Sigmoid colon (tissue), 6 donors: ENCODE measurements at regions not wholly inside any gene's neighbourhood (a gene's known extent, or its start where the extent isn't known, plus 50 kb on each side); places are given as distances from the start of the nearest gene placed in this dataset.

ENCODE experiments used
- DNase-seq: peaks from one replicate; pipeline ENCODE4 v3.0.0-alpha.2; 2019
- H3K27ac ChIP-seq, 4 donors: fragments of 200-600 bp; sonication (generic); one replicate each; pipeline ENCODE4 v1.5.1; 2016 to 2019; ENCODE audit warnings: mild to moderate bottlenecking in 1 of 4
- H3K27me3 ChIP-seq, 3 donors: fragments of 200-600 bp; sonication (generic); one replicate each; pipeline ENCODE4 v1.5.1; 2019; ENCODE audit warnings: mild to moderate bottlenecking in 1 of 3
- H3K36me3 ChIP-seq, 4 donors: fragments of 200-600 bp; sonication (generic); one replicate each; pipeline ENCODE4 v1.5.1; 2016 to 2019
- H3K4me1 ChIP-seq, 4 donors: fragments of 200-600 bp; sonication (generic); one replicate each; pipeline ENCODE4 v1.5.1; 2017 to 2019
- H3K4me3 ChIP-seq, 4 donors: fragments of 200-600 bp; sonication (generic); one replicate each; pipeline ENCODE4 v1.5.1; 2017 to 2019; ENCODE audit warnings: mild to moderate bottlenecking in 2 of 4, moderate library complexity in 1 of 4
- H3K9me3 ChIP-seq, 4 donors: fragments of 200-600 bp in 3 of 4; sonication (generic) in 3 of 4; one replicate each; pipeline versions ENCODE4 v1.5.1 to v1.6.1; 2013 to 2019
- EP300 ChIP-seq, 4 donors: sonication (generic); formaldehyde crosslinking; IDR thresholded peaks; one replicate each; pipeline ENCODE4 v1.6.1; 2017; ENCODE audit warnings: antibody characterized with exemption in 4 of 4
- POLR2A ChIP-seq, 2 donors: fragments of 450-650 bp; IDR thresholded peaks; one replicate each; pipeline ENCODE4 v1.6.1; 2016; ENCODE audit warnings: antibody characterized with exemption in 2 of 2, mild to moderate bottlenecking in 2 of 2, moderate library complexity in 2 of 2
- POLR2AphosphoS5 ChIP-seq, 4 donors: sonication (generic); formaldehyde crosslinking; IDR thresholded peaks; one replicate each; pipeline ENCODE4 v1.6.1; 2017; ENCODE audit warnings: antibody characterized with exemption in 4 of 4
- WGBS, 2 donors: extraction: QIAGEN DNeasy Blood & Tissue Kit; methylation state at CpG; one replicate each; pipeline ENCODE4 v1.1.7; 2013; 5-methylcytosine and 5-hydroxymethylcytosine counted together
- intact Hi-C: fragments of 100-400 bp; cut with DNase I; formaldehyde crosslinking; loops from one replicate; pipeline ENCODE4 v1.15.1; 2023
- TF ChIP-seq, protein P1 (sequence below), 4 experiments: fragments of 450-650 bp in 3 of 4; fragments of 200-600 bp in 1 of 4; IDR thresholded peaks; one replicate each; pipeline ENCODE4 v1.5.1; 2016 to 2019; ENCODE audit warnings: antibody characterized with exemption in 4 of 4, mild to moderate bottlenecking in 3 of 4, moderate library complexity in 2 of 4
- donor health status: healthy with polysubstance abuse.
- donor health status: healthy.

DNA sequence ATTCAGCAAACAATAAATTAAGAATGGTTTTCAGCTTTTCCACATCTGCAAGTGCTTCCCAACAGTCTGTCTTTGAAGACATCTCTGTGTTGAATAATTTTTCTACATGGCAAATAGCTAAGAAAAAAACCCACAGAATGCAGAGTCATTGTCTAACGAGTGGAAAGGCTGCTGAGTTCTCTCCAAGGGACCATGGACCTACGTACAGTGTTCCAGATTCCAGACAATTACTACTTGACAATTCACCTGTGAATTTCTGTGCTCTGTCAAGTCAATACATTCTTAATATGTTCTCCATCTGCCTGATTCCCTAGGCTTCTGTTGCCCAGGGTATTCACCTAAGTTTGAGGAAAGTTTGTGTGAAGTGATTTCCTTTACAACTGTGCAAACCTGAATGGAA lies 83.8 kb upstream of the CA10 start:
- Histone ChIP-seq H3K4me1 (no peaks in the 10 kb centered on the region), H3K27me3 (no peaks in the 10 kb centered on the region), H3K9me3 (no peaks in the 10 kb centered on the region), H3K36me3 (no peaks in the 10 kb centered on the region), H3K4me3 (no peak overlapping the region), H3K27ac (no peak overlapping the region)
- TF ChIP-seq POLR2AphosphoS5 (IDR thresholded peaks at IDR 0.05): no peak
- no peak for TF ChIP-seq EP300 (IDR thresholded peaks at IDR 0.05)
- no peak for TF ChIP-seq POLR2A (IDR thresholded peaks at IDR 0.05)
- TF ChIP-seq, protein P1, sequence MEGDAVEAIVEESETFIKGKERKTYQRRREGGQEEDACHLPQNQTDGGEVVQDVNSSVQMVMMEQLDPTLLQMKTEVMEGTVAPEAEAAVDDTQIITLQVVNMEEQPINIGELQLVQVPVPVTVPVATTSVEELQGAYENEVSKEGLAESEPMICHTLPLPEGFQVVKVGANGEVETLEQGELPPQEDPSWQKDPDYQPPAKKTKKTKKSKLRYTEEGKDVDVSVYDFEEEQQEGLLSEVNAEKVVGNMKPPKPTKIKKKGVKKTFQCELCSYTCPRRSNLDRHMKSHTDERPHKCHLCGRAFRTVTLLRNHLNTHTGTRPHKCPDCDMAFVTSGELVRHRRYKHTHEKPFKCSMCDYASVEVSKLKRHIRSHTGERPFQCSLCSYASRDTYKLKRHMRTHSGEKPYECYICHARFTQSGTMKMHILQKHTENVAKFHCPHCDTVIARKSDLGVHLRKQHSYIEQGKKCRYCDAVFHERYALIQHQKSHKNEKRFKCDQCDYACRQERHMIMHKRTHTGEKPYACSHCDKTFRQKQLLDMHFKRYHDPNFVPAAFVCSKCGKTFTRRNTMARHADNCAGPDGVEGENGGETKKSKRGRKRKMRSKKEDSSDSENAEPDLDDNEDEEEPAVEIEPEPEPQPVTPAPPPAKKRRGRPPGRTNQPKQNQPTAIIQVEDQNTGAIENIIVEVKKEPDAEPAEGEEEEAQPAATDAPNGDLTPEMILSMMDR (IDR thresholded peaks at IDR 0.05): no peak
- DNase-seq: no peak
- intact Hi-C loops: no loop called here
- WGBS, 2 donors: 73% methylated on average over 2 of the region's 2 CpGs

DNA sequence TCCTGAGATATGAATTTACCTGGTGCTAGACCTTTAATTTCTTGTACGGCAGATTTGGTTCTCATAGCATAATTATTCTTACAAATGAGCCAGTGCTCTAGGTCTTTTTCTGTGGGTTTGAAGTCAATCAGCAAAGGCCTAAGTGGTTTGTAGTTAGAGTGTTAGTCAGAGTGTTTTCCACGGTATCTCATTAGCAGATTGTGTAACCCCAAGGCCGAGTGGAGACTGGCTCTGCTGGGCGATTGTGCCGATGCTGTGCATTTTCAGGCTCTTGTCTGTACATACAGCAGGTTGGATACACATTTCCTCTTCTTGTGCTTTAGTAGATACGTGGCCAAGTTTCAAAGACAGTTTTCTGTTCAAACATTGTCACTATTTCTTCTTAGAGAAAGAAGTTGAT lies 78.6 kb upstream of the CA10 start:
- DNase-seq: no peak
- no peaks in the 10 kb centered on the region for H3K27me3 ChIP-seq
- no peaks in the 10 kb centered on the region for H3K9me3 ChIP-seq
- intact Hi-C loops: no loop called here
- no peak overlapping the region for H3K27ac ChIP-seq
- no peak for TF ChIP-seq EP300 (IDR thresholded peaks at IDR 0.05)
- TF ChIP-seq, protein P1 (IDR thresholded peaks at IDR 0.05): no peak
- no peak for TF ChIP-seq POLR2AphosphoS5 (IDR thresholded peaks at IDR 0.05)
- TF ChIP-seq POLR2A (IDR thresholded peaks at IDR 0.05): no peak
- H3K36me3 ChIP-seq: no peaks in the 10 kb centered on the region
- H3K4me3 ChIP-seq: no peak overlapping the region
- H3K4me1 ChIP-seq: no peaks in the 10 kb centered on the region
- 62 to 72% methylated on average over 6 of the region's 6 CpGs for WGBS, 2 donors

DNA sequence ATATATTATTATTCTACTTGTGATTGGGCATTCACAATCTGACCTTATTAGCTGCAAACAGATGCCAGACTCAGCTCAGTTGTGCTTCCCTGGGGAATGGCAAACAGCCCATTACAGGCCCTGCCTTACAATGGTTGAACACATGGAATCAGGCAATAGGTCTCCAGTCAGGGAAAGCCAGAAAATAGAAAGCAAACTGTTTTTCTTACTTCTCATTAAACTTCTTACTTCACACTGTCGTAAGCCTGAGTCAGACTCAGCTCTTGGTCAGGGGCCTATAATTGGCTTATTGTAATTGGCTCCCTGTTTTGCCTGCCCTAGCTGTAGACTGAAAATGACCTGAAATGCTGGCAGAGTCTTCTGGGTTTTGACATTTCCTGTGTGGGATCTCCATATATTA lies 77.0 kb upstream of the CA10 start:
- Histone ChIP-seq H3K27me3 (no peaks in the 10 kb centered on the region), H3K4me3 (no peak overlapping the region), H3K27ac (no peak overlapping the region), H3K4me1 (no peaks in the 10 kb centered on the region), H3K36me3 (no peaks in the 10 kb centered on the region), H3K9me3 (no peaks in the 10 kb centered on the region)
- intact Hi-C loops: no loop called here
- WGBS, 2 donors: 83 to 85% methylated on average over 1 of the region's 1 CpG
- TF ChIP-seq POLR2A (IDR thresholded peaks at IDR 0.05) (no peak), POLR2AphosphoS5 (IDR thresholded peaks at IDR 0.05) (no peak)
- DNase-seq: no peak

DNA sequence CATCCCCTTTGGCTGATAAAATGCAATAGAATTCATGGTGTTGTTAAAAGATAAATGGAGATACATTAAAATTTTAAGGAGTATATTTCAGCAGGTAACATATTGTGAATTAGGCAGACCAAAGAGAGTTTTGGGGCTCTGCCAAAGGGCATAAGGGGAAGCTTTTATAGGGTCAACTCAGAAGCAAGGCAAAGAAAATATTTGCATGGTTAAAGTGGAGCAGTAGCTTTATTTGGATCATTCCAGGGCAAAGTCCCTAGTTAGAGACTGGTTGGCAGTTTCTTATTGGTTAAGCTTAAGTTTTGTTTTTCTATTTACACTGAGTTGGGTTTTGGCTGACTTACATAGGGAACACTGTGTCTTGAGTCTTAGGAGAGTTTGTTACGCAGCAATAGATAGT lies 75.1 kb upstream of the CA10 start:
- H3K9me3 ChIP-seq: no peaks in the 10 kb centered on the region
- TF ChIP-seq, protein P1 (IDR thresholded peaks at IDR 0.05): no peak
- TF ChIP-seq POLR2AphosphoS5 (IDR thresholded peaks at IDR 0.05): no peak
- TF ChIP-seq POLR2A (IDR thresholded peaks at IDR 0.05): no peak
- TF ChIP-seq EP300 (IDR thresholded peaks at IDR 0.05): no peak
- no peaks in the 10 kb centered on the region for H3K36me3 ChIP-seq
- 18 to 76% methylated on average over 1 of the region's 1 CpG for WGBS, 2 donors
- H3K27me3 ChIP-seq: no peaks in the 10 kb centered on the region
- no peak for DNase-seq
- H3K27ac ChIP-seq: no peak overlapping the region
- intact Hi-C loops: no loop called here
- H3K4me1 ChIP-seq: no peaks in the 10 kb centered on the region
- no peak overlapping the region for H3K4me3 ChIP-seq

DNA sequence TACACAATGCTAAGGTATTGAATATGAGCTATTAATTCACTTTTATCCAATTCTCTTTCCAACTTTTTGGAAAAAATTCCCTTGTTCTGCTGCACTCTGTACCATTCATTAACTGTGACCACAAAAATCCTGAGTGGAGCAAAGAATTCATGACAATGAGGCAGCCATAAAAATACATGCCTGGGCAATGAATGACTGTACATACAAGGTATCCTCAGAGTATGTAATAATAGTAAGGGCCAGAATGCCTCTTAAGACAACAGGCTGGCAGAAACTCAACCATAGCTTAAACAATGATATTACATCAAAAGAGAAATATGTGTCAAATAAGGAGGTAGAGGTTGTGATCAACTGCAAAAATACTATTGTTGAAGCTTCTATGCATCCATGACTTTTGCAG lies 74.7 kb upstream of the CA10 start:
- intact Hi-C loops: no loop called here

More for the DNA sequence above, 74.7 kb upstream of the CA10 start:
- Histone ChIP-seq H3K36me3 (no peaks in the 10 kb centered on the region), H3K9me3 (no peaks in the 10 kb centered on the region), H3K27me3 (no peaks in the 10 kb centered on the region), H3K27ac (no peak overlapping the region), H3K4me1 (no peaks in the 10 kb centered on the region), H3K4me3 (no peak overlapping the region)
- DNase-seq: no peak
- TF ChIP-seq, protein P1 (IDR thresholded peaks at IDR 0.05): no peak
- TF ChIP-seq POLR2A (IDR thresholded peaks at IDR 0.05) (no peak), POLR2AphosphoS5 (IDR thresholded peaks at IDR 0.05) (no peak), EP300 (IDR thresholded peaks at IDR 0.05) (no peak)
